ENCODE measurements at regions not wholly inside any gene's neighbourhood (a gene's known extent, or its start where the extent isn't known, plus 50 kb on each side); places are given as distances from the start of the nearest gene placed in this dataset.
"Not testable (repeated sequence)": the region's sequence is repeated elsewhere in the genome, so short reads cannot be mapped to it uniquely, and the experiment has no call there.

DNA sequence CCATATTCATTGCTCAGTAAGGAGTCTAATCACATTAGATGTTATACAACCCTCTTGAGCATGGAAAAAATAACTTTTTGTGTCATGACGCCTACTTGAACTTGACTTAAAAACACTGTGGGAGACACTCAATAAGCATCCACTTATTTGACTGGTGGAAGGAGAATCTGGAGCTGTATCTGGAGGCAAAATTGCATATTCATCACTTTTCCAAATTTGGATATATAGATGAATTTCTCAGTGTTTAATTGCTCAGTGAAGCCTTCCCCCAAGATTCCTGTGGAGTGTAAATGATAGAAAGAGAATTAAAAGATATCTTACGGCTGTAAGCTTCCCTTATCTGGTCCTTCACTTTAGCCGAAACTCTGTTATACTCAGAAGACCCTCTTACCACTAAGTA, 610.7 kb upstream of the ADGRL2 start:
- no peak for DNase-seq
- Histone ChIP-seq H3K4me3 (no peak overlapping the region), H3K9me3 (no peaks in the 10 kb centered on the region), H3K27me3 (no peaks in the 10 kb centered on the region), H3K27ac (no peak overlapping the region), H3K4me1 (no peaks in the 10 kb centered on the region), H3K36me3 (no peaks in the 10 kb centered on the region)
- intact Hi-C loops (cut with DNase I; ENCODE audit: low total_unique reads) = no loop called here
- TF ChIP-seq, protein P1, sequence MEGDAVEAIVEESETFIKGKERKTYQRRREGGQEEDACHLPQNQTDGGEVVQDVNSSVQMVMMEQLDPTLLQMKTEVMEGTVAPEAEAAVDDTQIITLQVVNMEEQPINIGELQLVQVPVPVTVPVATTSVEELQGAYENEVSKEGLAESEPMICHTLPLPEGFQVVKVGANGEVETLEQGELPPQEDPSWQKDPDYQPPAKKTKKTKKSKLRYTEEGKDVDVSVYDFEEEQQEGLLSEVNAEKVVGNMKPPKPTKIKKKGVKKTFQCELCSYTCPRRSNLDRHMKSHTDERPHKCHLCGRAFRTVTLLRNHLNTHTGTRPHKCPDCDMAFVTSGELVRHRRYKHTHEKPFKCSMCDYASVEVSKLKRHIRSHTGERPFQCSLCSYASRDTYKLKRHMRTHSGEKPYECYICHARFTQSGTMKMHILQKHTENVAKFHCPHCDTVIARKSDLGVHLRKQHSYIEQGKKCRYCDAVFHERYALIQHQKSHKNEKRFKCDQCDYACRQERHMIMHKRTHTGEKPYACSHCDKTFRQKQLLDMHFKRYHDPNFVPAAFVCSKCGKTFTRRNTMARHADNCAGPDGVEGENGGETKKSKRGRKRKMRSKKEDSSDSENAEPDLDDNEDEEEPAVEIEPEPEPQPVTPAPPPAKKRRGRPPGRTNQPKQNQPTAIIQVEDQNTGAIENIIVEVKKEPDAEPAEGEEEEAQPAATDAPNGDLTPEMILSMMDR (IDR thresholded peaks at IDR 0.05) = no peak

DNA sequence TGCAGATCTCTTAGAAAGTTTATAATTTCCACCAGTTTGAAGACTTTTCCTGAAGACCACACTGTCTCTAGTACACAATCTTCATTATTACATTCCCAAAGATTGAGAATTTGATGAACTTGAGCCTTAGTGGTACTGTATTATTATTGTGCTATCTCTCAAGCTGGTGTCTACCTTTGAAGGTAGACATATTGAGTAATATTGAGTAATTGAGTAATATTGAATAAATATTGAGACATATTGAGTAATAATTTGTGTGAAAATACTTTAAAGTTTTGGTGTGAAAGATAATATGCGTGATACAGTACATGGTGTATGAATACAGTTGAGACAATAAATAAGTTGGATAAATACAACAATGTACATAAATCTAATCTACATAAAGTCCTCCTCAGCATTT, 613.1 kb upstream of the ADGRL2 start:
- Histone ChIP-seq H3K36me3 (no peaks in the 10 kb centered on the region), H3K4me1 (no peaks in the 10 kb centered on the region), H3K9me3 (no peaks in the 10 kb centered on the region), H3K4me3 (no peak overlapping the region), H3K27me3 (no peaks in the 10 kb centered on the region), H3K27ac (no peak overlapping the region)
- DNase-seq = no peak
- intact Hi-C loops (cut with DNase I; ENCODE audit: low total_unique reads) = no loop called here
- TF ChIP-seq, protein P1 (IDR thresholded peaks at IDR 0.05) = no peak

- TF ChIP-seq, protein P1 (IDR thresholded peaks at IDR 0.05) = no peak
- Histone ChIP-seq H3K9me3 (no peaks in the 10 kb centered on the region), H3K27me3 (no peaks in the 10 kb centered on the region), H3K36me3 (no peaks in the 10 kb centered on the region), H3K4me1 (no peaks in the 10 kb centered on the region), H3K27ac (no peak overlapping the region), H3K4me3 (no peak overlapping the region)
- DNase-seq = no peak
- intact Hi-C loops (cut with DNase I; ENCODE audit: low total_unique reads) = no loop called here
Measured at GRCh38 chr1:81186261-81186660, 614.5 kb upstream of the ADGRL2 start.

GRCh38 chr1:81183553-81183952, 617.2 kb upstream of the ADGRL2 start:
- intact Hi-C loops (cut with DNase I; ENCODE audit: low total_unique reads) = no loop called here
- Histone ChIP-seq H3K9me3 (no peaks in the 10 kb centered on the region), H3K4me3 (no peak overlapping the region), H3K27me3 (no peaks in the 10 kb centered on the region), H3K36me3 (no peaks in the 10 kb centered on the region), H3K27ac (no peak overlapping the region), H3K4me1 (no peaks in the 10 kb centered on the region)
- TF ChIP-seq, protein P1 (IDR thresholded peaks at IDR 0.05) = no peak
- DNase-seq = no peak

- no peak for DNase-seq
- H3K9me3 ChIP-seq = no peaks in the 10 kb centered on the region
- H3K27ac ChIP-seq = no peak overlapping the region
- H3K4me1 ChIP-seq = no peaks in the 10 kb centered on the region
- no peaks in the 10 kb centered on the region for H3K36me3 ChIP-seq
- no peak overlapping the region for H3K4me3 ChIP-seq
- H3K27me3 ChIP-seq = no peaks in the 10 kb centered on the region
- TF ChIP-seq, protein P1 (IDR thresholded peaks at IDR 0.05) = no peak
- intact Hi-C loops (cut with DNase I; ENCODE audit: low total_unique reads) = no loop called here
Measured at GRCh38 chr1:81183051-81183450, 617.7 kb upstream of the ADGRL2 start.

GRCh38 chr1:81179242-81179641, 621.5 kb upstream of the ADGRL2 start:
- TF ChIP-seq, protein P1 (IDR thresholded peaks at IDR 0.05) = no peak
- Histone ChIP-seq H3K27me3 (no peaks in the 10 kb centered on the region), H3K27ac (no peak overlapping the region), H3K4me1 (no peaks in the 10 kb centered on the region), H3K36me3 (no peaks in the 10 kb centered on the region), H3K4me3 (no peak overlapping the region), H3K9me3 (no peaks in the 10 kb centered on the region)
- intact Hi-C loops (cut with DNase I; ENCODE audit: low total_unique reads) = no loop called here
- no peak for DNase-seq

DNA sequence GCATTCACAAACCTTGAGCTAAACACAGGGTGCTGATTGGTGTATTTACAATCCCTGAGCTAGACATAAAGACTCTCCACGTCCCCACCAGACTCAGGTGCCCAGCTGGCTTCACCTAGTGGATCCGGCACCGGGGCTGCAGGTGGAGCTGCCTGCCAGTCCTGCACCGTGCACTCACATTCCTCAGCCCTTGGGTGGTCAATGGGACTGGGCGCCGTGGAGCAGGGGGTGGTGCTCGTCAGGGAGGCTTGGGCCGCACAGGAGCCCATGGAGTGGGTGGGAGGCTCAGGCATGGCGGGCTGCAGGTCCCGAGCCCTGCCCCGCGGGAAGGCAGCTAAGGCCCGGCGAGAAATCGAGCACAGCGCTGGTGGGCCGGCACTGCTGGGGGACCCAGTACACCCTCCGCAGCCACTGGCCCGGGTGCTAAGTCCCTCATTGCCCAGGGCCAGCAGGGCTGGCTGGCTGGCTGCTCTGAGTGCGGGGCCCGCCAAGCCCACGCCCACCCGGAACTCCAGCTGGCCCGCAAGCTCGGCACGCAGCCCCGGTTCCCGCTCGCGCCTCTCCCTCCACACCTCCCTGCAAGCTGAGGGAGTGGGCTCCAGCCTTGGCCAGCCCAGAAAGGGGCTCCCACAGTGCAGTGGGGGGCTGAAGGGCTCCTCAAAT, 622.2 kb upstream of the ADGRL2 start:
- H3K27me3 ChIP-seq; DNase-seq; H3K4me3 ChIP-seq; H3K4me1 ChIP-seq; intact Hi-C loops (cut with DNase I; ENCODE audit: low total_unique reads); H3K36me3 ChIP-seq; H3K27ac ChIP-seq; H3K9me3 ChIP-seq: not testable (repeated sequence)

Data from tibial artery (tissue), 4 donors.